Kidney tubule cell (primary cell): ENCODE measurements at regions not wholly inside any gene's neighbourhood (a gene's known extent, or its start where the extent isn't known, plus 50 kb on each side); places are given as distances from the start of the nearest gene placed in this dataset.

Experiments used
- DNase-seq: peaks from one replicate; pipeline ENCODE4 v3.0.0-alpha.2; 2018; ENCODE audit warnings: low spot score

DNA sequence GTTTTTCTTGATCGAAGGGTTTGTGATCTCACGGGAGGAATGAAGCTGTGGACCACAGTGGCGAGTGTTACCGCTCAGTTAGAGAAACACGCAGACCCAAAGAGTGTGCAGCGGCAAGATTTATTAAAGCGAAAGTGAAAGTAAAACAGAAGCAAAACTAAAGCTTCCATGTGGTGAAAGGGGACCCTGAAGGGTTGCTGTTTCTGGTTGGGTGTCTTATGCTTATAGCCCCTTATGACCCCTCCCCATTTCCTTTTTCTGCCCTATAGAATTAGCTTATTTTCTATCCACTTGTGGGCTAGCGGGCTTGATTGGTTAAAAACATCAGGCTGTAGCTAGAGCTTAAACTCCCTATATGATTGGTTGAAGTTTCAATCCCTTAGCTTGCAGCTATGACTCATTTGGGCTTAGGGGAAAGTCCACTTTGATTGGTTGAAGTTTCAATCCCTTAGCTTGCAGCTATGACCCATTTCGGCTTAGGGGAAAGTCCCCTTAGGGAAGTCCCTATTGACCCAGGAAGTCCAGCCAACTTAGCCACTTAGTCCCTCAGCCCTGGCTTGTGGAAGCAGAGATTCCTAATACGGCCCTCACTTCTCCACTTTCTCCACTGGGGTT lies 171.2 kb upstream of the NWD2 start:
- no peak for DNase-seq

DNA sequence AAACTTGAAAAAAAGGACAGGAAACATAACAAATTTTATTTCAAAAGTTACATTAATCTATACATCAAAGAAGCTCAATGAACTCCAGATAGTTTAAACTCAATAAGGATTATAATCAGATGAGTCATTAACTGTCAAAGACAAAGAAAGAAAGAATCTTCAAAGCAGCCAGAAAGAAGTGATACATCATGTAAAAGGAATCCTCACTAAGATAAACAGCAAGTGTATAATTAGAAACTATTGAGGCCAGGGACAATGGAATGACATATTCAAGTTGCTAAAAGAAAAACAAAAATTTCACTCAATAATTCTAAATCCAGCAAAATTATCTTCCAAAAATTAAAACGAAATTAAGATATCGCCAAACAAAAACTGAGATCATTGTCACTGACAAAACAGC lies 161.6 kb upstream of the NWD2 start:
- peak; percentile 6 for DNase-seq

- DNase-seq, result peak; percentile 28
Observed at GRCh38 chr4:37095925-37096324, 148.6 kb upstream of the NWD2 start.

GRCh38 chr4:37101182-37101581 lies 143.4 kb upstream of the NWD2 start:
- DNase-seq, result no peak

- DNase-seq, result no peak
Observed at GRCh38 chr4:37101686-37102085, 142.9 kb upstream of the NWD2 start.

DNA sequence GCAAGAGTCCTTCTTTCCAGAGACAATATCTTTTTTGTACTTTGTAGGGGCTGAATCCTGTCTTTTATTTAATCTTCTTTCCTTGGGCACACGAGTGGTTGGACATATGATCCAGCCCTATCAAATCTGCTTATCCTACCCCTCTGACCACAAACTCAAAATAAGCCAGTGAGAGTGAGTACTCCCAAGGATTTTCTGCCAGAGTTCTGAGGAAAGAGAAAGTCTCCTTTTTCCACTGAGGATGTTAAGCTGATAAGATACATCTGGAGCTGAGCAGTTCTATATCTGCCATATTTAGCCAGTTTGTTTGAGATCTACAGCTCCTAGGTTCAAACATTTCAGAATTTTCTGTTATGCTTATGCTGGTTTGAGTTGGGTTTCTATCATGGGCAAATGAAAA lies 134.8 kb upstream of the NWD2 start:
- DNase-seq, result no peak

GRCh38 chr4:37124800-37125199 lies 119.7 kb upstream of the NWD2 start:
- no peak for DNase-seq

- DNase-seq, result no peak
Observed at GRCh38 chr4:37126051-37126450, 118.5 kb upstream of the NWD2 start.

DNA sequence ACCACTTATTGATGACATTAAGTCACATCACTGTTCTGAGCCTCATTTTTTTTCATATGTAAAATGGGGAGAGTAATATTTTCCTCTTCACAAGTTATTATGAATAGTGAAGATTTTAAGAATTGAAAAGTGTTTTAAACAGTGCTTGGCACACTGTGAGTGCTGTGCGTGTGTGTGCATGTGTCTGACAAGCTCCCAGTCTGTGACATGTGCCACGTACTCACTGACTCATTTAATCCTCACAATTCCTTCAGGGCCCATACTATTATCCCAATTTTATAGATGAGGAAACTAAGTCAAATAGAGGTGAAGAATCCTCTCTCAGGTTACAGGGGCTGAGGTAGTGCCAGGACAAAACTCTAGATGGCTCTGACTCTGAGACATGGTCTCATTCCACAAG lies 114.1 kb upstream of the NWD2 start:
- no peak for DNase-seq

DNA sequence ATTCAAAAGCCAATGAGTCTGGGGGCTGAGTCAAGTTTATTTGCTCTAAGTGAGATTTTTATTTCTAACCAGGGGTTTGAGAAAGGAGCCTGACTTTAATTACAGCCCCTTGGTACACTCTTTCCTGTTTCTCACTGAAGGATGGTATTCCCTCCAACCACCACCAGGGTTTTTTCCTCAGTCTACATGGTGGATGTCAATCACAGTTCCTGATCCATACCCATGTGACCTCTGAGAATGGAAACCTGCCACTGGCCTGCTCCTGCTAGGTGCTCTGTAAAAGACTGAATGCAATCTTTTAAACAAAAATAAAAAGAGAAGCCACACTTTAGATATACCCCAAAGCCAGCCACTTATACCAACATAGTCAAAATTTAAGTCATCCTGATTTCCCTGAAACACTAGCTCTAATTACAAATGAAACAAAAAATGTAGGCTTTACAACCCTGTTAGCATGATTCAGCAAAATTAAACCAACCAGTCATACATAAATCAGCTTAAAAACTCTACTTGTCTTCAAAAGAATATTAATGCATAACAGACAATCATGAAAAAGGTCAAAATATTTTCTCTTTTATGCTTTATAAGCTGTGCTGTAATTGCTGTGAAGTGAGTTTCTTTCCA lies 112.1 kb upstream of the NWD2 start:
- no peak for DNase-seq

DNA sequence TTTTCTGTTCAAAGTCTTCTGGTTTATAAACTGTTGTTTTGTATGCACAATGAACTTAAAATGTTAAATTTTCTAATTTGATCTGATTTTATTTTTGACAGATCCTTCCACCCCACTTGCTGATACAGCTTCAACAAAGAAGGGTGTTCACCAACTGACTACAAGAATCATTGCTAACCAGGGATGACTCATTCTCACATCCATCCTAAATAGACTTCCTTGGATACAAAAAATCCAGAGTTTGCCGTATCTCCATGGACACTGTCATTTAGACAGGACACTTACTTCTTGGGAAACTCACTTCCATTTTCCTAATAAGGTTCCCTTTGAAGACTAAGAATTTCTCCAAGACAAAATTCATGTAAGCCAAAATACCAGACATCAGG lies 111.6 kb upstream of the NWD2 start:
- peak; percentile 1 for DNase-seq

GRCh38 chr4:37138019-37138653 lies 106.4 kb upstream of the NWD2 start:
- peak; percentile 10 for DNase-seq

GRCh38 chr4:37138789-37139188 lies 105.8 kb upstream of the NWD2 start:
- no peak for DNase-seq

GRCh38 chr4:37139987-37140386 lies 104.6 kb upstream of the NWD2 start:
- no peak for DNase-seq

DNA sequence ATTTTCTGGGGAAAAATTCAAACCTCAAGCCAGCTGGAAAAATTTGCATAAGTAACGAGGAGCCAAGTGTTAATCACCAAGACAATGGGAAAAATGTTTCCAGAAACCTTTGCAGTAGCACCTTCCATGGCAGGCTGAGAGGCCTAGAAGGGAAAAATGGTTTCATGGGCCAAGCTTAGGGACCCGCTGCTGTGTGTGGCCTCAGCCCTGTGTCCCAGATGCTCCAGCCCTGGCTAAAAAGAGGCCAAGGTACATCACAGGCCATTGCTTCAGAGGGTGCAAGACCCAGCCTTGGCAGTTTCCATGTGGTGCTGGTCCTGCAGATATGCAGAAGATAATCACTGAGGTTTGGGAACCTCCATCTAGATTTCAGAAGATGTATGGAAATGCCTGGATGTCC lies 98.3 kb upstream of the NWD2 start:
- no peak for DNase-seq

DNA sequence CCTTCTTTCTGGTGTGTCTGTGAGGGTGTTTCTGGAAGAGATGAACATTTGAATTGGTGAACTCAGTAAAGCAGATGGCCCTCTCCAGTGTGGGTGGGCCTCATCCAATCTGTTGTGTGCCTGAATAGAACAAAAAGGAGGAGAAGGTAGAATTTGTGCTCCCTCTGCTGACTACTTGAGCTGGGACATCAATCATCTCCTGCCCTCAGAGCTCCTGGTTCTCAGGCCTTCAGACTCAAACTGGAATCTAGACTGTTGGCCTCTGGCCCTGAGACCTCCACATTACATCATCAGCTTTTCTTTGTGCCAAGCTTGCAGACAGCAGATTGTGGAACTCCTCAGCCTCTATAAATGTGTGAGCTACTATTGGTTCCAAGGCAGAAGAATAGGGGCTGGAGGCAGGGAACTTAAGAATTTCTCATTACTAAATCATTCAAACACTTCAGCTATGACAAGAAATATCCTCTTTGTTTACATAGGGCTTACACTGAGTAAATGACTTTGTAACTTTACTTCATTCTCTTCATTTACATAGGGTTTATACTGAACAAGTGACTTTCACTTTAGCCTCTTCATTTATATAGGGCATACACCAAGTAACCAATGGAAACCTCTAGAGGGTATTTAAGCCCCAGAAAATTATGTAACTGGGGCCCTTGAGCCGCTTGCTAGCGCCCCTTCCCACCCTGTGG lies 86.9 kb upstream of the NWD2 start:
- no peak for DNase-seq

GRCh38 chr4:37160653-37161052 lies 83.9 kb upstream of the NWD2 start:
- no peak for DNase-seq

DNA sequence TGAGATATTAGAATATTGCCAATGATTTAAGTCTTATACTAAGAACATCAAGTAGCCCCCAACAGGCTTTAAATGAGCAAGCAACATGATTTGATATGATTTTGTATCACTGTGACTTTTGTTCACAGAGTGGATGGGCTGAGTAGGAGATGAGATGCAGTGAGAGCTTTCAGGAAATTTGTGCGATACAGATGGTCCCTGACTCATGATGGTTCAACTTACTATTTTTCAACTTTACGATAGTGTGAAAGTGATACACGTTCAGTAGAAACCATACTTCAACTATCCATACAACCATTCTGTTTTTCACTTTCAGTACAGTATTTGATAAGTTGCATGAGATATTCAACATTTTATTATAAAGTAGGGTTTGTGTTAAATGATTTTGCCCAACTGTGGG lies 78.7 kb upstream of the NWD2 start:
- no peak for DNase-seq

DNA sequence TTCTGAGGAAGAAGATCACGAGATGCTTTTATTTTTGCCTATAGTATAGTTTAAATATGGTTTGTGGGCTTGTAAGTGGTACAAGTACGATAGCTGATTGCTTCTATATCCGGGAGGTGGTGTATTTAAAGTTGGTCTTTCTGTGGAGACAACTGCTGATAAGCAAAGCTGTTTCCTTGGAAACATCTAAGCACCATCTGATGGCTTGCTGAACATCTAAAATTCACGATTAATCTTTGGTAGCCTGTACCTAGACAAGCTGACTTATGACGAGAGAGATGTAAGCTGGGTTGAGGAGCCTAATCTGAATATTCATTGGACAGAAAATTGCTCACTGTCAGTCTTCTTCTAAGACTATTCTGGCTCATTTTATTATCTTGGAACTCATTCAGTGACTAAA lies 74.6 kb upstream of the NWD2 start:
- no peak for DNase-seq

- DNase-seq, result no peak
Observed at GRCh38 chr4:37188100-37188499, 56.4 kb upstream of the NWD2 start.
